H1 (cell line): ENCODE measurements at regions not wholly inside any gene's neighbourhood (a gene's known extent, or its start where the extent isn't known, plus 50 kb on each side); places are given as distances from the start of the nearest gene placed in this dataset.

Source experiments
- CTCF ChIA-PET: fragments of 300-600 bp; sonication (Branson Sonifier 250); formaldehyde crosslinking; loops from one replicate; lab custom pipeline; 2021; ENCODE audit not compliant: partially characterized antibody; lab: Charles Lee
- POLR2A ChIA-PET: fragments of 300-600 bp; sonication (Branson Sonifier 250); formaldehyde crosslinking; loops from one replicate; lab custom pipeline; 2021; ENCODE audit warnings: inconsistent platforms; ENCODE audit not compliant: partially characterized antibody; lab: Charles Lee
- DNase-seq, 2 experiments: peaks; one replicate each; pipeline versions ENCODE4 v3.0.0 to v3.0.0-alpha.2; 2010 to 2022; ENCODE audit warnings: low spot score in 2 of 2, low read depth in 1 of 2, mixed read lengths in 1 of 2
- FAIRE-seq: peaks from 2 replicates; lab custom pipeline; 2011; peaks lifted over from hg19 to GRCh38; lab: Jason Lieb, UNC
- H2AFZ ChIP-seq: 2 replicates; pipeline ENCODE4 v1.8.1; 2012; ENCODE audit warnings: low read length, inconsistent platforms
- H2AK5ac ChIP-seq: 2 replicates; pipeline ENCODE4 v1.6.1; 2013; ENCODE audit warnings: low read depth, low read length
- H2BK120ac ChIP-seq: replicated peaks from 2 replicates; pipeline ENCODE3; 2013; ENCODE audit warnings: low read depth, low read length, inconsistent platforms
- H2BK12ac ChIP-seq: 2 replicates; pipeline ENCODE4 v1.6.1; 2013; ENCODE audit warnings: low read depth, low read length
- H2BK15ac ChIP-seq: 2 replicates; pipeline ENCODE4 v1.6.1; 2013; ENCODE audit warnings: low read length
- H2BK20ac ChIP-seq: 2 replicates; pipeline ENCODE4 v1.6.1; 2013; ENCODE audit warnings: low read length
- H2BK5ac ChIP-seq: 2 replicates; pipeline ENCODE4 v1.6.1; 2013; ENCODE audit warnings: low read depth, low read length
- H3K14ac ChIP-seq: 2 replicates; pipeline ENCODE4 v1.6.1; 2013; ENCODE audit warnings: inconsistent platforms; ENCODE audit not compliant: insufficient read length
- H3K18ac ChIP-seq: 2 replicates; pipeline ENCODE4 v1.6.1; 2013; ENCODE audit warnings: low read length; ENCODE audit errors: extremely low read depth
- H3K23ac ChIP-seq: 2 replicates; pipeline ENCODE4 v1.6.1; 2013; ENCODE audit warnings: inconsistent platforms; ENCODE audit not compliant: insufficient read length
- H3K23me2 ChIP-seq: 2 replicates; pipeline ENCODE4 v1.6.1; 2013; ENCODE audit warnings: low read depth, low read length
- H3K27ac ChIP-seq: 2 replicates; pipeline ENCODE4 v1.6.1; 2011; ENCODE audit warnings: low read depth, low read length, inconsistent platforms
- H3K27me3 ChIP-seq, 4 experiments: replicated peaks in 1 of 4; 1 replicate in 1 of 4; 2 replicates in 3 of 4; pipeline versions ENCODE4 v1.6.1 to v1.8.1; 2011 to 2013; ENCODE audit warnings: low read length in 3 of 4, mild to moderate bottlenecking in 3 of 4, inconsistent platforms in 2 of 4, mixed read lengths in 2 of 4, moderate library complexity in 1 of 4; ENCODE audit not compliant: control insufficient read depth in 3 of 4, insufficient read depth in 3 of 4; ENCODE audit errors: extremely low read depth in 1 of 4
- H3K36me3 ChIP-seq, 4 experiments: 2 replicates each; pipeline versions ENCODE4 v1.6.1 to v1.8.1; 2011 to 2013; ENCODE audit warnings: mild to moderate bottlenecking in 4 of 4, low read length in 3 of 4, moderate library complexity in 2 of 4, control low read depth in 1 of 4, inconsistent platforms in 1 of 4; ENCODE audit not compliant: insufficient read depth in 4 of 4, control insufficient read depth in 2 of 4
- H3K4ac ChIP-seq: replicated peaks from 2 replicates; pipeline ENCODE3; 2013; ENCODE audit warnings: low read length, low read depth, mixed read lengths, inconsistent platforms; ENCODE audit not compliant: insufficient read length
- H3K4me1 ChIP-seq, 4 experiments: replicated peaks in 1 of 4; 1 replicate in 1 of 4; 2 replicates in 3 of 4; pipeline versions ENCODE4 v1.6.1 to v1.8.1; 2011 to 2013; ENCODE audit warnings: low read length in 3 of 4, inconsistent platforms in 2 of 4, mixed read lengths in 1 of 4; ENCODE audit not compliant: insufficient read depth in 4 of 4, control insufficient read depth in 3 of 4
- H3K4me2 ChIP-seq, 2 experiments: 2 replicates each; pipeline versions ENCODE4 v1.6.1 to v1.8.1; 2011 to 2013; ENCODE audit warnings: low read depth in 2 of 2, low read length in 2 of 2, control low read depth in 1 of 2, inconsistent platforms in 1 of 2, mild to moderate bottlenecking in 1 of 2; ENCODE audit not compliant: insufficient read depth in 1 of 2
- H3K4me3 ChIP-seq, 4 experiments: fragments of 200-600, 300-600 bp in 1 of 4; sonication (generic), shearing (Covaris generic), sonication (Bioruptor Twin) in 1 of 4; 2 replicates each; pipeline versions ENCODE4 v1.5.1 to v1.8.1; 2011 to 2016; ENCODE audit warnings: low read length in 4 of 4, low read depth in 3 of 4, control low read depth in 2 of 4, inconsistent platforms in 2 of 4, mild to moderate bottlenecking in 2 of 4, mixed read lengths in 1 of 4, moderate library complexity in 1 of 4; ENCODE audit not compliant: insufficient read depth in 2 of 4; ENCODE audit errors: extremely low read depth in 1 of 4
- H3K56ac ChIP-seq: replicated peaks from 2 replicates; pipeline ENCODE3; 2013; ENCODE audit warnings: low read depth, mild to moderate bottlenecking, mixed read lengths, low read length, inconsistent platforms; ENCODE audit not compliant: insufficient read length
- H3K79me1 ChIP-seq: 2 replicates; pipeline ENCODE4 v1.6.1; 2013; ENCODE audit warnings: low read depth, low read length, control low read depth
- H3K79me2 ChIP-seq, 2 experiments: 2 replicates each; pipeline versions ENCODE4 v1.6.1 to v1.8.1; 2012 to 2013; ENCODE audit warnings: low read length in 2 of 2, mild to moderate bottlenecking in 2 of 2, inconsistent platforms in 1 of 2; ENCODE audit not compliant: insufficient read depth in 2 of 2, control insufficient read depth in 1 of 2
- H3K9ac ChIP-seq, 4 experiments: replicated peaks in 1 of 4; 1 replicate in 1 of 4; 2 replicates in 3 of 4; pipeline versions ENCODE4 v1.6.1 to v1.8.1; 2011 to 2013; ENCODE audit warnings: low read depth in 3 of 4, low read length in 3 of 4, control low read depth in 2 of 4, mild to moderate bottlenecking in 2 of 4, moderate library complexity in 2 of 4, inconsistent platforms in 1 of 4; ENCODE audit errors: extremely low read depth in 1 of 4
- H3K9me3 ChIP-seq, 2 experiments: 2 replicates each; pipeline versions ENCODE4 v1.6.1 to v1.8.1; 2012 to 2013; ENCODE audit warnings: mild to moderate bottlenecking in 2 of 2, moderate library complexity in 2 of 2, control low read depth in 1 of 2, inconsistent platforms in 1 of 2, low read depth in 1 of 2, low read length in 1 of 2, mixed read lengths in 1 of 2; ENCODE audit not compliant: insufficient read depth in 2 of 2
- H4K20me1 ChIP-seq, 2 experiments: replicated peaks in 1 of 2; 2 replicates each; pipeline versions ENCODE3 to v1.8.1; 2011 to 2013; ENCODE audit warnings: inconsistent platforms in 2 of 2, low read length in 2 of 2, mild to moderate bottlenecking in 1 of 2; ENCODE audit not compliant: insufficient read depth in 2 of 2, control insufficient read depth in 1 of 2
- H4K5ac ChIP-seq: 2 replicates; pipeline ENCODE4 v1.6.1; 2013; ENCODE audit warnings: low read length, low read depth, mixed read lengths, inconsistent platforms; ENCODE audit not compliant: insufficient read length
- H4K8ac ChIP-seq: 2 replicates; pipeline ENCODE4 v1.8.0; 2013; ENCODE audit warnings: mild to moderate bottlenecking, moderate library complexity, low read length, inconsistent platforms; ENCODE audit not compliant: insufficient read depth; ENCODE audit errors: extremely low read depth
- H4K91ac ChIP-seq: replicated peaks from 2 replicates; pipeline ENCODE3; 2013; ENCODE audit warnings: low read length, mixed read lengths, inconsistent platforms; ENCODE audit not compliant: insufficient read length
- TAF1 ChIP-seq: IDR thresholded peaks from 2 replicates; pipeline ENCODE4 v1.6.1; 2011; ENCODE audit warnings: mild to moderate bottlenecking, low read depth, low read length
- WGBS, 2 experiments: shearing (Covaris generic) in 1 of 2; methylation state at CpG; one replicate each; pipeline versions ENCODE4 v1.1.6 to v1.1.7; 2013 to 2015; ENCODE audit warnings: low lambda C conversion rate in 2 of 2, mixed read lengths in 2 of 2, inconsistent platforms in 1 of 2, low coverage in 1 of 2, missing lambda C conversion rate in 1 of 2; ENCODE audit not compliant: insufficient replicate concordance in 2 of 2, insufficient coverage in 1 of 2, insufficient read length in 1 of 2; ENCODE audit errors: extremely low coverage in 1 of 2, missing lambda C conversion rate in 1 of 2; 5-methylcytosine and 5-hydroxymethylcytosine counted together

DNA sequence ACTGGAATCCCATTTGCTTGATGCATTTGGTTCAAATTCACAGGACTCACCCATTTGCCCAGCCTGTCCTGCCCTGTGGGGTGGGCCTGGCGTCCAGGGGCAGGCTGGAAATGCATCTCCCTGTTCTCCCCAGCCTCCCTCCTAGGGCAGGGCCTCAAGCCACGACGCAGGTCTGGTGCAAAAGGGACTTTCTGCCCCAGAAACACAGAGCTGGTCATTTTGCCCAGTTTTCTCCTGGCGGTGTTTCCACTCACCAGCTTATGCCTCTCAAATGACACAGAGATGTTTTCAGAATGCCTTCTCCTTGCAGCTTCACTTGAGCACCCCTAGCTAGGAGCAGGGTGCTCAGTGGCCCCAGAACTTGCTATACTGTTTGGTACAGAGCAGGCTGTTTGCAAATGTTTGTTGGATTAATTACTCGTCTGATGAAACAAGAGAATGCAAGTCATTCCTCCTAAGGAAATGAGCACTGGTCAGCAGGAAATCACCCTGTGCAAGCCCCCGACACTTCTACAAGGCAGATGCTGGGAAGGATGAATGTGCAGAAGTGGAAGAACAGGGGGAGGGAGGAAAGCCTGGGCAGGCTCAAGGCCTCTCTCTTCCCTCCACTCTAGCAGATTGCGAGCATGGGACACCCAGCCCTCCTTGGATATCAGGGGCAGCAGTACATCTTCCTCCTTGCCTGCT, 164.3 kb upstream of the APCDD1 start:
- CTCF ChIA-PET = interaction anchor here (1.1 kb wide), 1 partner anchor 31 kb away, joined by 4 read pairs; no protein-coding TSS in a partner anchor
- H4K5ac ChIP-seq = no peak overlapping the region
- FAIRE-seq = no peak

More for the DNA sequence above, 164.3 kb upstream of the APCDD1 start:
- Histone ChIP-seq H3K9me3 (peaks cover 7 to 8% of the 10 kb centered on the region in 2 experiments), H3K4me2 (no peak overlapping the region), H2BK15ac (no peak overlapping the region), H3K79me2 (no peaks in the 10 kb centered on the region), H2BK5ac (0 out of 2 replicates have a peak overlapping the region, but pooled peaks have one; percentile 44)
- TF ChIP-seq TAF1 = no peak
- TF ChIP-seq, all 59 proteins: peak for 0
- Histone ChIP-seq H2BK20ac (no peak overlapping the region), H2BK12ac (no peak overlapping the region), H2AK5ac (no peak overlapping the region), H3K9ac (no peak overlapping the region), H2AFZ (no peak overlapping the region), H3K27me3 (no peaks in the 10 kb centered on the region), H3K36me3 (no peaks in the 10 kb centered on the region), H3K18ac (no peak overlapping the region), H3K4me3 (no peak overlapping the region), H3K23ac (no peak overlapping the region), H4K8ac (no peak overlapping the region; the same call in 1 of the 2 replicates), H3K27ac (no peak overlapping the region), H3K23me2 (no peaks in the 10 kb centered on the region), H2BK120ac (no peak overlapping the region), H3K14ac (no peak overlapping the region), H3K56ac (no peak overlapping the region), H4K20me1 (no peaks in the 10 kb centered on the region), H3K79me1 (no peaks in the 10 kb centered on the region), H3K4me1 (peaks cover 0 to 6% (median 0%) of the 10 kb centered on the region in 4 experiments; a peak in 2 of 7 replicates), H3K4ac (no peak overlapping the region), H4K91ac (no peak overlapping the region)
- no peak for DNase-seq
- 92% methylated on average over 7 of the region's 7 CpGs; no CpG with 5 or more reads in 1 of the 2 experiments for WGBS, 2 experiments
- POLR2A ChIA-PET = no interaction called here
